ENCODE measurements at regions not wholly inside any gene's neighbourhood (a gene's known extent, or its start where the extent isn't known, plus 50 kb on each side); places are given as distances from the start of the nearest gene placed in this dataset.
"Not testable (repeated sequence)": the region's sequence is repeated elsewhere in the genome, so short reads cannot be mapped to it uniquely, and the experiment has no call there.

DNA sequence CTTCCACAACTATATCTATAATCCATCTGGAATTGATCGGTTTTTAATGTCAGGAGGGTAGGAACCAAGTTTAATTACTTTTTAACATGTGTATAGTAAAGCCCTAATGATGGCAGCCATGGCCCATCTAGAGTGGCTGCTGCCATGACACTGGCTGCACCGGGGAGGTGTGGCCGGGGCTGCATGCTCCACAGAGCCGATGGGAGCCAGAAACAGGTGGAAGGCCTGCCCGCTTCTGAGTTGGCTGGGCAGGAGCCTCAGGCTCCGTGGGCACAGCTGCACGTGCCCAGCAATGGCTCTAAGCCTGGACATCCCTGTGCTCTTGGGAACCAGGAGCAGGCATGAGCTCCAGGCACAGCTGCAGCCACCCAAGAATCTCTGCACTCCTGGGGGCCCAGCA is 73.0 kb downstream of the GBP6 start:
- no peak for DNase-seq

DNA sequence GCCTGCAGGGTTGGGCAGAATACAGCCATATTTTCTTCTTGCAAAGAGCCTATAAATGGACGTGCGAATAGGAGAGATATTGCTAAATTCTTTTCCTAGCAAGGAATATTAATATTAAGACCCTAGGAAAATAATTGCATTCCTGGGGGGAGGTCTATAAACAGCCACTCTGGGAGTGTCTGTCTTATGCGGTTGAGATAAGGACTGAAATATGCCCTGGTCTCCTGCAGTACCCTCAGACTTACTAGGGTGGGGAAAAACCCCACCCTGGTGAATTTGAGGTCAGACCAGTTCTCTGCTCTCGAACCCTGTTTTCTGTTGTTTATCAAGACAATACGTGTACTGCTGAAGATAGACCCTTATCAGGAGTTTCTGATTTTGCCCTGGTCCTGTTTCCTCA is 74.4 kb downstream of the GBP6 start:
- DNase-seq = not testable (repeated sequence)

DNA sequence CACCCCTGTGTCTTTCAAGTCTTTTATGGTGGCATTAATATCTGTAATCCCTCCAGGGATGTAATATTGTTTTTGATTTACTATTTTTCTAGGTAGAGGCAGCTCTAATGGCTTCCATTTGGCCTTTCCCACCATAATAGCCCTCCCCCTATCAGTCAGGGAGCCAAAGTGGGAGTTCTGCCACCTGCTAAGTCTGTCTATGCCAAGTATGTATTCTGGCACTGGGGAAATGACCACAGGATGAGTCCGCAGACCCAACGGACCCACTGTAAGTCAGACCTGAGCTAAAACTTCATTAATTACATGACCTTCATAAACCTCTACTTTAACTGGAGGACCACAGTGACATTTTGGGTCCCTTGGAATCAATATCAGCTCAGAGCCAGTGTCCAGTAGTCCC is 77.1 kb downstream of the GBP6 start:
- DNase-seq = no peak

DNA sequence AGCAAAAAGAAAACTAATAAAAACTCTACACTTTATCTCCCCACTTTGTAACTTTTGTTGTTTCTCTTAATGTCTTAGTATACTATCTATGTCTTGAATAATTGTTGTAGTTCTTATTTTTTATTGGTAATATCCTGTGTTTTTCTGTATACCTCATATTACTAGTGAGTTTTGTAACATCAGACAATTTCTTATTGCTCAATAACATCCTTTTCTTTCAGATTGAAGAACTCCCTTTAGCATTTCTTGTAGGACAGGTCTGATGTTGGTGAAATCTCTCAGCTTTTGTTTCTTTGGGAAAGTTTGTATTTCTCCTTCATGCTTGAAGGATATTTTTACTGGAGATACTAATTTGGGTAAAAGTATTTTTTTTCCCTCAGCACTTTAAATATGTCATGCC is 79.8 kb upstream of the LRRC8B start:
- DNase-seq = no peak

DNA sequence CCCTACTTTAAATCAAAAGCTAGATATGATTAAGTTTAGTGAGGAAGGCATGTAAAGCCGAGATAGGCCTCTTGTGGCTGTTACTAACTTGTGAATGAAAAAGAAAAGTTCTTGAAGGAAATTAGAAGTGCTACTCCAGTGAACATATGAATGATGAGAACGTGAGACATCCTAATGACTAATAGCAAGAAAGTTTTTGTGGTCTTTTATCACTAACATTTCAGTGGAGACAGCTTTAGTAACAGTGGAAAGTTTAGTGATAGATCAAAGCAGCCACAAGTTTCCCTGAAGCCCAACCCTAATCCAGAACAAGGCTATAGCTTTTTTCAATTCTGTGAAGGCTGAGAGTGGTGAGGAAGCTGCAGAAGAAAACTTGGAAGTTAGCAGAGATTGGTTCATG is 73.6 kb upstream of the LRRC8B start:
- no peak for DNase-seq

DNA sequence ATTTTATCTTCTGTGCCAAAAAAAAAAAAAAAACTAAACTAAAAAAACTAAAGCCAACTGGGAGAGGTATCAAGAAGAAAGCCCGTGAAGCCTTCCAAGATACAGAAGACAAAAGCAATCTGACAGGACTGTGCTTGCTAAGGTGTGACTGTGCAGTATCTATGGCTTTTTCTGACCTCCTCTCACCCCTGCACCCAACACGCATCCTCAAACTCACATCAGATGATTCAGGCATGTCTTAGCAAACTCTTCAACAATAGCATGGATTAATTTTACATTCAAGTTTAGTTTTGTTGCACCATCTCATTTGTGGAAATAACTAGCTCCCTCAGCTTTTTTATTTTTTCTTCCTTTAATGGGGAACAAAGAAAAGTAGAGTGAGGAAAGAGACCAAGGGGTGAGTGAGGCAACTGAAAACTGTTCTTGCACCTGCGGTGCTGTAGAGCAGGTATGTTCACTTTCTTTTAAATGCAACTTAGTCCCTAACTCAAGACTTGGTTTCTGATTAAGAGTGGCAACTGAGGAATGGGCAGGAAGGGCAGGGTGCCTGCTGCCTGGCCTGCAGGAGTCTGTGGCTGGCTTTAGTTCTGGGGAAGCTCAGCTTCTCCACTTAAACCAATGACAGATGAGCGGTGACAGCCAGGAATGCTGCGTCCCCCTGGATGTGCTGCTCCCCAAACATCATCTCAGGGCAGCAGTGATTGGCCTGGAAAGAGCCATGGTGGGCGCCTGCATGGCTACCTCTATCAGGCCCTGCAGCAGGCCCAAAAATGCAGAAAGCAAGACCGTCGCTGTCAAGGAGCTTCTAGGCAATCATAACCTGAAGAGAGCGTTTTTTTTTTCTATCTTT is 71.3 kb upstream of the LRRC8B start:
- DNase-seq = no peak

DNA sequence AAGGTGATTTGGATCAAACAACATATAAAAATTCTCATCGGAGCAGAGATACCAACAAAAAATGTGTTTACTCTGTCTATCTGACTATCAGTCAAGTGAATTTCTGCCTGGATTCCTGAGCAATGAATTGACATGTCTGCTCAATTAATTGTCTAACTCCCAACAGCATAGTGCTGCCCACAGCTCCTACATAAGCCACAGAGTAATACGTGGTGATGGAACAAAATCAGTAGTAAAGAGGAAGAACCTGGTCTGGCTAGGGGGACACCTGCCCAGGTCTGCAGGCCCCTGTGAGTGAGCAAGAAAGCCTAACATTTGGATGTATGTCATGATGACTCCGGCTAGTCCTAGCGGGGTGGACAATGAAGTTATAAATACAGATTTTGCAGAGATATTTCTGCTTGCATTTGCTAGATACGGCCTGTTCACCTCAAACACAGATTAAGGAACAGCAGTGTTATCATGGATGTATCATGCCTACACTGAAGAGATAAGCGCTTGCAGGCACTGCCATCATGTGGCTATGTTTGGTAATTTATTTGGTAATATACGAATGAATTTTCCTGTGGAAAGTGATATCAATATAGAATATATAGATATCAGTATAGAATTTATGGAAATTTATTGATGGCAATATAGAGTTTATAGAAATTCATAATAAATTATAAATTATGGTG is 69.6 kb upstream of the LRRC8B start:
- peak in 26 of 58 donors; percentile 1 to 50 (median 12) for DNase-seq

DNA sequence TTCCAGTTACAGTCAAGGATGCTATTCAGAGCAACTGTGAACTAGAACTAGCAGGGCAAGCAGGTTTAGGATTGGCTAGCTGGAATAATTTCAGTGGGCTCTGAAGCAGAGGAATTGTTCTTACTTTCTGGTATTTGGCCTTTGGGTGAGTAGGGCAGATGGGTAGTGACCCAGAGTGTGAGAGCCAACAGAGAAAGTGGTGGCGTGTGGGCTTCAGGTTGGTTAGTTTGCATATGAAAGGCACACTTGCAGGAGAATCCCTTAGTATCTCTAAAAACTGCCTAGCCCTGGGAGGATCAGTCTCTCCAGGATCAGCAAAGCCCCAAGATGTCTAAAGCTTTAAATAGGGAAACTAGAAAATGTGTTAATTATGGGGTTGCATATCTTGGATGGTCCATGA is 67.6 kb upstream of the LRRC8B start:
- no peak for DNase-seq

DNA sequence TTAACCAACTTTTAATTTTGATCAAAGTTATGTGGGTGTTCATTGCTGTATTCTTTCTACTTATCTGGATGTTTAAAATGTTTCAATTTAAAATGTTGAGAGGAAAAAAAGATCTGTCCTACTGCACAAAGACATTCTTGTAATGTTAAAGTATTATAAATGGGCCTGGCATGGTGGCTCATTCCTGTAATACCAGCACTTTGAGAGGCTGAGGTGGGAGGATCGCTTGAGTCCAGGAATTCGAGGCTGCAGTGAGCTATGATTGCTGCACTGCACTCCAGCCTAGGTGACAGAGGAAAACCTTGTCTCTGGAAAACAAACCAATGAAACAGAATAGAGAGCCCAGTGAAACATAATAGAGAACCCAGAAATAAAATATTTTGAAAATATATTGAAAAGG is 65.5 kb upstream of the LRRC8B start:
- DNase-seq = no peak

DNA sequence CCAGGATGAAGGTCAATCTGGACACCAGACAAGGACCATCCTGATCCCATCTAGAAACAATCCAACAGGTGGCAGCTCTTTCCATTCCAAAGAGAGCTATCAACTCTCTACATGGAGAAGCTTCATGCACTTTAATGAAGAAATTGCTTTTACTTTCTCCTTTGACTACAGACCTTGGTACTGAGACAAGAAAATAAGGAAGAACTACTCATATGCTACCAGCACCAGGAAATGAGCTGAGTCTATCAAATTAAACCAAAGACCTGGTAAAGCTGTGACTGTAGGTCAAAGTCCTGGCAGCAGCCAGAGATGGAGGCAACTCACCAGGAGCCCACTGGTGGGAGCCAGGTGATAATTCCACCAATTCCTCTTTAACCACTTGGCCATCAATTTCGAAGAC is 64.3 kb upstream of the LRRC8B start:
- DNase-seq = no peak

DNA sequence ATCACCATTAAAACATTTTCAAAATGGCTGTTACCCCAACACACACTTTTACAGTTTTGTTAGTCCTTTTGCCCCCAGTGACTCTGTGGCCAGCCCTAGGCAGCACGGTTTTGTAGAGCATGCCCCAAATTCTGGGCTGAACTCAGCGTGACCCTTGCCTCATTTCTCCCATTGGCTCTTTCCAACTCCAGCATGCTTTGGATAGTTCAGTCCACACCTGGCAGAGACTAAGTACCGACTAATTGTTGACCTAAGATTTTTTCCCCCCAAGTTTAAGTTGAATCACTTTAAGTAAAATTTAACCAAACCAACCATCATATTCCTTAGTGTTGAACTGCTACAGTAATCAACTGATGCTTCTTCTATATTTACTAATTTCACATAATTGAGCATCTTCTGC is 62.4 kb upstream of the LRRC8B start:
- no peak for DNase-seq

DNA sequence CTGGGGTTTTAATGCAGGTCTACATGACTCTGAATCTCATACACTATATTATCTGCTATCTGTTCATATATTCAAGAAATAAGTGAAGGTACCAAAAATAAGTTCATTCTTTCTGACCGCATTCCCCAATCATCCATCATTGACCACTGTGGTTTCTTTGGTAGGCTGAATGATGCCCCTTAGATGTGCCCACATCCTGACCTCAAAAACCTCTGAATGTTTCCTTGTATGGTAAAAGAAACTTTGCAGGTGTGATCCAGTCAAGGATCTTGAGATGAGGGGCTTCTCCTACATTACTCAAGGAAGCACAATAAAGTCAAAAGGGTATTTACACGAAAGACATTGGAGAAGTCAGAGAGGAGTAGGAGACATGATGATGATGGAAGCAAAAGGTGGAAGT is 60.6 kb upstream of the LRRC8B start:
- no peak for DNase-seq

DNA sequence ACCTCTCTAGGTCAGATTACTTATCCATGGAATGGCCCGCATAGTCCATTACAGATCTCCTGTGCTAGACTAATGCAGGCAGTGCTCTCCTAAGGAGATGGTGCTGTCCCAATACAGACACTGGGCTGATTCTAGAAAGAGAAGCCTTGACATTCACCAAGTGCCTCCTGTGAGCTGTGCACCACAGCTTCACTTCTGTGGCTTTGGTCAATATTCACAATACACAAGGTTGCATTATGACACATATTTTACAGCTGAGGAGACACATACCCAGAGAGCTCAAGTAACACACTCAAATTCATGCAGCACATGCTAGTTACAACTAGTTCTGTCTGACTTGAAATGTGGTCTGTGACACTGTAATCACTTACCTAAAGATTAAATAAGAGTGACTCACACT is 59.4 kb upstream of the LRRC8B start:
- DNase-seq = no peak

DNA sequence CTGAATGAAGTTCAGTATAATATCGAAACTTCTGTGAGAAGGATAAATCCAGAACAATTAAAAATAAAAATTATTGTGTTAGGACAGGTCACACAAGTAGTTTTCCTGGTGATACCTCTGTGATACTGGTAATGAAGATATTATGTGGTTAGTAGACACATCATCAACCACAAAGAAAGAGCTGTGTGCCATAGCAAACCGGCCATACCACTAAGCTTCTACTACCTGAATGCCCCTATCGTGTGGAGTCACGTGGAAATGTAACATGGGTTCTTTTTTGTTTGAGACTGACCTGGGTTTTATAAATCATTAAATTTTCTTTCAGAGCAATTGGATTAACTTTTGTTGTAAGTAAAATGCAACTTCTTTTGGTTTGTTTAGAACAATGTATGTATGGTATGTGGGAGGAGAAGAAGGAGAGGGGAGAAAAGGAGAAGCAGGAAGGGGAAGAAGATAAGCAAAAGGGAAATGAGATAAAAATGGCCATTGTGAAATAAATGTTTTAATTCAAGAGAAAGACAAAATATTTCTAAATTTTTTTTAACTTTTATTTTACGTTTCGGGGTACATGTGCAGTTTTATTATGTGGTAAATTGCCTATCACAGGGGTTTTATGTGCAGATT is 58.2 kb upstream of the LRRC8B start:
- no peak for DNase-seq

DNA sequence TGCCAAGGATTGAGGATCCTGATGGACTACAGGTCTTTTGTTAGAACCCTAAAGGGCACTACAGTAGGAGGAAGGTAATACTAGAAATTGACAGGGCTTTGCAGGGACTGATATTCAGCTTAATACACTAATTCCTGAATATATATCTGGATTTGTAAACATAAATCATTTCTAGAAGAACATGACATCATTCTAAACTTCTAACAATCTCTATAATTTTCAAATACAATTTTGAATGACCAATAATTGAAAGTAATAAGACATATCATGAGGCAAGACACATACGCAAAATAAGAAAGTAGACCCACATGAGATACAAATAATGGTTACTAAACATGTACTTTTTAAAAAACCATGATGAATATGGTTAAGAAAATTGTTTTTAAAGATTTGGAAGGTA is 52.4 kb upstream of the LRRC8B start:
- no peak for DNase-seq

DNA sequence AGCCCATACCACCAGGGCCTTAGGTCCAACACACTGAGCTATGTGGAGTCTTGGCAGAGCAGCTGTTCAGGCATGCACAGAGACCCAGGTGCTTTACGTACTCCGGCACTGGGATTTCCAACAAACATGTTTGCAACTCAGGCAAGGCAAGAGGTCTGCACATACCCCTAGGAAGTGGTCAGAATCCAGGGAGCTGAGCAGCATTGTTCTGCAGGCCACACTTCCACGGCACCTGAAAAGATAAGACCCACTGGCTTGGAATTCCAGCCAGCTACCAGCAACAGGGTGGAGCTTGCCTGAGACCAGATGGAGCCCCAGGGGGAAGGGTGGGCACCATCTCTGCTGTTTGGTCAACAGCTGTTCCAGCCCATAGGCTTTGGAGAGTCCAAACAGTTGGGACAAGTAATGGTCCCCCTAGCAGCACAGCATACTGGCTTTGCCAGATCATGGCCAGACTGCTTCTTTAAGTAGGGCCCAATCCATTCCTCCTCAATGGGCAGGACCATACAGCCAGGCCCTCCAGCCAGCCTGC is 51.7 kb upstream of the LRRC8B start:
- no peak for DNase-seq

Data from anterior cingulate cortex (tissue), 58 donors.